ENCODE measurements at regions not wholly inside any gene's neighbourhood (a gene's known extent, or its start where the extent isn't known, plus 50 kb on each side); places are given as distances from the start of the nearest gene placed in this dataset.

GRCh38 chr1:190864013-190864641 lies 386.5 kb upstream of the BRINP3 start:
- TF ChIP-seq TOX (CRISPR knock-in tag; IDR thresholded peaks at IDR 0.05; ENCODE audit: borderline replicate concordance) (no peak), SNAI2 (CRISPR knock-in tag; IDR thresholded peaks at IDR 0.05) (no peak), TSHZ2 (CRISPR knock-in tag; IDR thresholded peaks at IDR 0.05) (no peak), POU6F1 (CRISPR knock-in tag; IDR thresholded peaks at IDR 0.05; ENCODE audit: borderline replicate concordance, low read depth) (no peak)
- ATAC-seq, result no peak

- TF ChIP-seq ZFP30 (CRISPR knock-in tag; IDR thresholded peaks at IDR 0.05) (no peak), PPARA (CRISPR knock-in tag; IDR thresholded peaks at IDR 0.05; ENCODE audit: borderline replicate concordance) (no peak), GLIS3 (CRISPR knock-in tag; IDR thresholded peaks at IDR 0.05) (no peak), ARNTL (CRISPR knock-in tag; IDR thresholded peaks at IDR 0.05; ENCODE audit: borderline replicate concordance, low read depth) (no peak), SNAI2 (CRISPR knock-in tag; IDR thresholded peaks at IDR 0.05) (no peak), PATZ1 (CRISPR knock-in tag; IDR thresholded peaks at IDR 0.05; ENCODE audit: borderline replicate concordance) (no peak), TCF4 (CRISPR knock-in tag; IDR thresholded peaks at IDR 0.05; ENCODE audit: borderline replicate concordance) (no peak), BACH2 (CRISPR knock-in tag; IDR thresholded peaks at IDR 0.05; ENCODE audit: borderline replicate concordance) (no peak), ZFP3 (CRISPR knock-in tag; IDR thresholded peaks at IDR 0.05) (no peak), CSRNP3 (CRISPR knock-in tag; IDR thresholded peaks at IDR 0.05) (no peak), TOX (CRISPR knock-in tag; IDR thresholded peaks at IDR 0.05; ENCODE audit: borderline replicate concordance) (no peak)
- no peak for ATAC-seq
Observed at GRCh38 chr1:190880352-190880751, 402.7 kb upstream of the BRINP3 start.

- no peak for ATAC-seq
- TF ChIP-seq PATZ1 (CRISPR knock-in tag; IDR thresholded peaks at IDR 0.05; ENCODE audit: borderline replicate concordance) (no peak), RARB (CRISPR knock-in tag; IDR thresholded peaks at IDR 0.05) (no peak), CSRNP3 (CRISPR knock-in tag; IDR thresholded peaks at IDR 0.05) (no peak), ZNF8 (CRISPR knock-in tag; IDR thresholded peaks at IDR 0.05) (no peak), ARNTL (CRISPR knock-in tag; IDR thresholded peaks at IDR 0.05; ENCODE audit: borderline replicate concordance, low read depth) (no peak), ZFP3 (CRISPR knock-in tag; IDR thresholded peaks at IDR 0.05) (no peak), OSR1 (CRISPR knock-in tag; IDR thresholded peaks at IDR 0.05) (no peak), CSDC2 (CRISPR knock-in tag; IDR thresholded peaks at IDR 0.05) (no peak), TSHZ2 (CRISPR knock-in tag; IDR thresholded peaks at IDR 0.05) (no peak), BACH2 (CRISPR knock-in tag; IDR thresholded peaks at IDR 0.05; ENCODE audit: borderline replicate concordance) (no peak), PPARA (CRISPR knock-in tag; IDR thresholded peaks at IDR 0.05; ENCODE audit: borderline replicate concordance) (no peak), ZNF70 (CRISPR knock-in tag; IDR thresholded peaks at IDR 0.05) (no peak), TOX (CRISPR knock-in tag; IDR thresholded peaks at IDR 0.05; ENCODE audit: borderline replicate concordance) (no peak), CREB5 (CRISPR knock-in tag; IDR thresholded peaks at IDR 0.05; ENCODE audit: low read depth) (no peak), ZC3H10 (CRISPR knock-in tag; IDR thresholded peaks at IDR 0.05) (no peak), ZFP30 (CRISPR knock-in tag; IDR thresholded peaks at IDR 0.05) (no peak), TCF4 (CRISPR knock-in tag; IDR thresholded peaks at IDR 0.05; ENCODE audit: borderline replicate concordance) (no peak), SNAI2 (CRISPR knock-in tag; IDR thresholded peaks at IDR 0.05) (no peak)
Observed at GRCh38 chr1:190881064-190881463, 403.4 kb upstream of the BRINP3 start.

Data from SK-N-SH treated with all-trans-retinoic acid at 6 μM for 48 hours (cell line).